ENCODE measurements at regions not wholly inside any gene's neighbourhood (a gene's known extent, or its start where the extent isn't known, plus 50 kb on each side); places are given as distances from the start of the nearest gene placed in this dataset.

GRCh38 chr18:29154758-29155725, 978.1 kb upstream of the CDH2 start:
- intact Hi-C loops (cut with micrococcal nuclease), result no loop called here
- no peaks in the 10 kb centered on the region for H3K9me3 ChIP-seq (ENCODE audit: control insufficient read depth in 2 of 3, low read length in 3 of 3)
- no peak for DNase-seq
- H3K36me3 Mint-ChIP-seq, result no peaks in the 10 kb centered on the region
- ChIA-PET CTCF (no interaction called here), POLR2A (no interaction called here)
- H3K4me3 ChIP-seq (ENCODE audit: low read length), result no peak overlapping the region
- no peaks in the 10 kb centered on the region for H3K27me3 Mint-ChIP-seq
- H3K4me1 Mint-ChIP-seq, result no peaks in the 10 kb centered on the region
- ATAC-seq, result no peak
- no peak overlapping the region for H3K4me3 Mint-ChIP-seq
- no peaks in the 10 kb centered on the region for H3K27me3 ChIP-seq (ENCODE audit: control insufficient read depth in 2 of 2, insufficient read depth in 2 of 2, low read length in 2 of 2)
- no peaks in the 10 kb centered on the region for H3K4me1 ChIP-seq (ENCODE audit: control insufficient read depth in 2 of 2, insufficient read depth in 2 of 2, low read length in 2 of 2)
- no peak overlapping the region for H3K27ac Mint-ChIP-seq
- H3K27ac ChIP-seq (ENCODE audit: low read depth, low read length), result no peak overlapping the region
- H3K36me3 ChIP-seq (ENCODE audit: control insufficient read depth in 2 of 3, insufficient read depth in 3 of 3, low read length in 3 of 3), result no peaks in the 10 kb centered on the region
- H3K9me3 Mint-ChIP-seq, result peaks cover 2 to 25% (median 5%) of the 10 kb centered on the region in 11 donors

GRCh38 chr18:29154196-29154757, 977.3 kb upstream of the CDH2 start:
- no peak overlapping the region for H3K27ac Mint-ChIP-seq
- H3K36me3 ChIP-seq (ENCODE audit: control insufficient read depth in 2 of 3, insufficient read depth in 3 of 3, low read length in 3 of 3), result no peaks in the 10 kb centered on the region
- no peak overlapping the region for H3K4me3 ChIP-seq (ENCODE audit: low read length)
- no peaks in the 10 kb centered on the region for H3K36me3 Mint-ChIP-seq
- ChIA-PET CTCF (no interaction called here), POLR2A (no interaction called here)
- no peaks in the 10 kb centered on the region for H3K9me3 ChIP-seq (ENCODE audit: control insufficient read depth in 2 of 3, low read length in 3 of 3)
- no peaks in the 10 kb centered on the region for H3K4me1 ChIP-seq (ENCODE audit: control insufficient read depth in 2 of 2, insufficient read depth in 2 of 2, low read length in 2 of 2)
- no peaks in the 10 kb centered on the region for H3K27me3 ChIP-seq (ENCODE audit: control insufficient read depth in 2 of 2, insufficient read depth in 2 of 2, low read length in 2 of 2)
- no peak overlapping the region for H3K27ac ChIP-seq (ENCODE audit: low read depth, low read length)
- no peak for ATAC-seq
- no peak overlapping the region for H3K4me3 Mint-ChIP-seq
- H3K9me3 Mint-ChIP-seq, result peaks cover 2 to 26% (median 5%) of the 10 kb centered on the region in 11 donors
- DNase-seq, result no peak
- H3K27me3 Mint-ChIP-seq, result no peaks in the 10 kb centered on the region
- intact Hi-C loops (cut with micrococcal nuclease), result no loop called here
- no peaks in the 10 kb centered on the region for H3K4me1 Mint-ChIP-seq

GRCh38 chr18:29153091-29153490, 976.2 kb upstream of the CDH2 start:
- no peaks in the 10 kb centered on the region for H3K36me3 Mint-ChIP-seq
- no peaks in the 10 kb centered on the region for H3K36me3 ChIP-seq (ENCODE audit: control insufficient read depth in 2 of 3, insufficient read depth in 3 of 3, low read length in 3 of 3)
- no peaks in the 10 kb centered on the region for H3K27me3 Mint-ChIP-seq
- H3K4me3 Mint-ChIP-seq, result no peak overlapping the region
- H3K4me1 ChIP-seq (ENCODE audit: control insufficient read depth in 2 of 2, insufficient read depth in 2 of 2, low read length in 2 of 2), result no peaks in the 10 kb centered on the region
- no peaks in the 10 kb centered on the region for H3K9me3 ChIP-seq (ENCODE audit: control insufficient read depth in 2 of 3, low read length in 3 of 3)
- H3K9me3 Mint-ChIP-seq, result peaks cover 3 to 28% (median 8%) of the 10 kb centered on the region in 11 donors
- intact Hi-C loops (cut with micrococcal nuclease), result no loop called here
- H3K27ac Mint-ChIP-seq, result no peak overlapping the region
- H3K4me3 ChIP-seq (ENCODE audit: low read length), result no peak overlapping the region
- ChIA-PET CTCF (no interaction called here), POLR2A (no interaction called here)
- H3K27ac ChIP-seq (ENCODE audit: low read depth, low read length), result no peak overlapping the region
- no peak for ATAC-seq
- H3K27me3 ChIP-seq (ENCODE audit: control insufficient read depth in 2 of 2, insufficient read depth in 2 of 2, low read length in 2 of 2), result no peaks in the 10 kb centered on the region
- no peaks in the 10 kb centered on the region for H3K4me1 Mint-ChIP-seq
- no peak for DNase-seq

GRCh38 chr18:29147944-29148343, 971.0 kb upstream of the CDH2 start:
- no peak for ATAC-seq
- H3K27ac Mint-ChIP-seq, result no peak overlapping the region
- CTCF ChIA-PET, result no interaction called here
- H3K4me1 Mint-ChIP-seq, result no peaks in the 10 kb centered on the region
- H3K4me3 Mint-ChIP-seq, result no peak overlapping the region
- Histone ChIP-seq H3K27ac (ENCODE audit: low read depth, low read length) (no peak overlapping the region), H3K4me1 (ENCODE audit: control insufficient read depth in 2 of 2, insufficient read depth in 2 of 2, low read length in 2 of 2) (no peaks in the 10 kb centered on the region), H3K4me3 (ENCODE audit: low read length) (no peak overlapping the region), H3K27me3 (ENCODE audit: control insufficient read depth in 2 of 2, insufficient read depth in 2 of 2, low read length in 2 of 2) (no peaks in the 10 kb centered on the region), H3K9me3 (ENCODE audit: control insufficient read depth in 2 of 3, low read length in 3 of 3) (peaks cover 0 to 4% (median 4%) of the 10 kb centered on the region in 3 experiments), H3K36me3 (ENCODE audit: control insufficient read depth in 2 of 3, insufficient read depth in 3 of 3, low read length in 3 of 3) (no peaks in the 10 kb centered on the region)
- peaks cover 1 to 12% (median 5%) of the 10 kb centered on the region in 11 donors for H3K9me3 Mint-ChIP-seq
- no peaks in the 10 kb centered on the region for H3K27me3 Mint-ChIP-seq
- intact Hi-C loops (cut with micrococcal nuclease), result no loop called here
- POLR2A ChIA-PET, result no interaction called here
- DNase-seq, result no peak
- no peaks in the 10 kb centered on the region for H3K36me3 Mint-ChIP-seq

GRCh38 chr18:29146068-29146467, 969.1 kb upstream of the CDH2 start:
- DNase-seq (no peak), ATAC-seq (no peak)
- intact Hi-C loops (cut with micrococcal nuclease), result no loop called here
- Histone ChIP-seq H3K9me3 (ENCODE audit: control insufficient read depth in 2 of 3, low read length in 3 of 3) (peaks cover 0 to 4% (median 4%) of the 10 kb centered on the region in 3 experiments), H3K27me3 (ENCODE audit: control insufficient read depth in 2 of 2, insufficient read depth in 2 of 2, low read length in 2 of 2) (no peaks in the 10 kb centered on the region), H3K4me1 (ENCODE audit: control insufficient read depth in 2 of 2, insufficient read depth in 2 of 2, low read length in 2 of 2) (no peaks in the 10 kb centered on the region), H3K4me3 (ENCODE audit: low read length) (no peak overlapping the region), H3K27ac (ENCODE audit: low read depth, low read length) (no peak overlapping the region), H3K36me3 (ENCODE audit: control insufficient read depth in 2 of 3, insufficient read depth in 3 of 3, low read length in 3 of 3) (no peaks in the 10 kb centered on the region)
- Mint-ChIP-seq H3K27ac (no peak overlapping the region), H3K4me1 (no peaks in the 10 kb centered on the region), H3K4me3 (no peak overlapping the region), H3K36me3 (no peaks in the 10 kb centered on the region), H3K9me3 (peaks cover 0 to 12% (median 4%) of the 10 kb centered on the region in 11 donors), H3K27me3 (no peaks in the 10 kb centered on the region)
- POLR2A ChIA-PET, result no interaction called here
- CTCF ChIA-PET, result no interaction called here

GRCh38 chr18:29140590-29140989, 963.7 kb upstream of the CDH2 start:
- ChIA-PET CTCF (no interaction called here), POLR2A (no interaction called here)
- Histone ChIP-seq H3K27ac (ENCODE audit: low read depth, low read length) (no peak overlapping the region), H3K4me3 (ENCODE audit: low read length) (no peak overlapping the region), H3K36me3 (ENCODE audit: control insufficient read depth in 2 of 3, insufficient read depth in 3 of 3, low read length in 3 of 3) (no peaks in the 10 kb centered on the region), H3K27me3 (ENCODE audit: control insufficient read depth in 2 of 2, insufficient read depth in 2 of 2, low read length in 2 of 2) (no peaks in the 10 kb centered on the region), H3K9me3 (ENCODE audit: control insufficient read depth in 2 of 3, low read length in 3 of 3) (peaks cover 0 to 4% (median 0%) of the 10 kb centered on the region in 3 experiments), H3K4me1 (ENCODE audit: control insufficient read depth in 2 of 2, insufficient read depth in 2 of 2, low read length in 2 of 2) (no peaks in the 10 kb centered on the region)
- Mint-ChIP-seq H3K27ac (no peak overlapping the region), H3K4me1 (no peaks in the 10 kb centered on the region), H3K27me3 (no peaks in the 10 kb centered on the region), H3K36me3 (no peaks in the 10 kb centered on the region), H3K4me3 (no peak overlapping the region), H3K9me3 (peaks cover 0 to 11% (median 4%) of the 10 kb centered on the region in 11 donors)
- ATAC-seq (no peak), DNase-seq (no peak)
- intact Hi-C loops (cut with micrococcal nuclease), result no loop called here

Measured in naive thymus-derived CD4-positive, alpha-beta T cell (primary cell).